Posterior cingulate gyrus (tissue), 11 donors: ENCODE measurements at regions not wholly inside any gene's neighbourhood (a gene's known extent, or its start where the extent isn't known, plus 50 kb on each side); places are given as distances from the start of the nearest gene placed in this dataset.
"Not testable (repeated sequence)": the region's sequence is repeated elsewhere in the genome, so short reads cannot be mapped to it uniquely, and the experiment has no call there.

ENCODE experiments used
- DNase-seq, 10 donors: peaks; one replicate each; pipeline versions ENCODE4 v3.0.0 to v3.0.0-alpha.2; 2020 to 2021; ENCODE audit warnings: mixed read lengths in 3 of 10
- intact Hi-C: fragments of 100-400 bp; cut with DNase I; formaldehyde crosslinking; loops from one replicate; pipeline ENCODE4 v1.15.1; 2023

GRCh38 chr1:55296247-55296646, 81.1 kb upstream of the USP24 start:
- intact Hi-C loops: not testable (repeated sequence)

GRCh38 chr1:55289614-55290013, 74.5 kb upstream of the USP24 start:
- DNase-seq: no peak
- intact Hi-C loops: loop anchor here (5.0 to 10.0 kb wide), 3 partner anchors 63 to 1535 kb away; no protein-coding TSS in a partner anchor

More at GRCh38 chr1:55296247-55296646, 81.1 kb upstream of the USP24 start:
- not testable (repeated sequence) for DNase-seq

DNA sequence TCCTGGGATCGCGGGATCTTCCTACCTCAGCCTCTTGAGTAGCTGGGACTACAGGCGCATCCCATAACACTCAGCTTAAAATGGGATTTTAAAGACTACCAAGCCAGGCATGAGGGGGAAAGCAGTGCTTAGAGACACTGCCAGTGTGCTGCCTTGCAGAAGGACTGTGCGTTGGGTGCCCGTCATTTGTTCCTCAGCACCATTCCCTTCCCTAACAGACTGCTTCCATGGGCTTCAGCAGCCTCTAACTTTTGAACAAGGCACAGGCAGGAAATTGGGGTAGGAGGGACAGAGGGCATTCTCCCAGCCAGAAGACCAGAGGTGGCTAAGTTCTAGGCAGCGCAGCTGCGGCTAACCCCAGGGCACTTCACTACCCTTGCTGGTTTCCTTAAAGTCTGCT, 73.9 kb upstream of the USP24 start:
- intact Hi-C loops: loop anchor here (5.0 to 10.0 kb wide), 3 partner anchors 63 to 1536 kb away; no protein-coding TSS in a partner anchor
- no peak for DNase-seq

DNA sequence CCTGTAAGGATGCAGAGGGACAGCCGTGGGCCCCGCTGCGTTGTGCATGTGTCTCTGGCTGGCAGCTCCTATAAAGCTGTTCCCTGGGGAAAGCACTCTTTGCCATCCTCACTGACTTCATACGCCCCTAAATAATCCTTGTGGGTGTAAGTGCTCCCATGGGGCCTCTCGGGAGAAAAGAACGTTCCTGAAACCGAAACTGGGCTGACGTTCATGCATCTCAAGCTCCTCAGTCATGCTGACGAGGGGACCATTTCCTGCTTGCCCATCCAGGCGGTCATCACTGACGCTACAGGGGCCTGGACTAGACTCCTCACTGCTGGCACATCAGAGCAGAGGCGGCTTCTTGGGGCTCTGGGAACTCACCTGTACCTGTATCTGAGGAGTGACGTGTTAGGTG, 73.1 kb upstream of the USP24 start:
- intact Hi-C loops: loop anchor here (5.0 to 10.0 kb wide), 3 partner anchors 64 to 1537 kb away; no protein-coding TSS in a partner anchor

DNA sequence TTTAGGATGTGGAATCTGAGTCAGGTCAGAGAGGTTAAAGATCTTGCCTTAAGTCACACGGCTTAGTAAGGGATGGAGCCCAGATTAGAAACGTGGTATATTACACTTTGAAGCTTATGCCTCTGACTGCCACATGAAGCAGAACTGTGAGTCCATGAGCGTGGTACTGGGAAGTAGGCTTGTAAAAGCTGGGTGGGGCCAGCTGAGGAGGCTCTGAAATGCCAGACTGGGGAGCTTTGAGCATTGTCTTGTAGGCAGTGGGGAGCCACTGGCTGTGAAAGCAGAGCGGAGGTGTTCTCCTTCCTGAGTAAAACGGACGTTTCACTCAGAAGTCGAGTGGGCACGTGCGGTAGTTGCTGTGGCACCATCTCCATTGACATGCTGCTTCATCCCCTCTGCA, 72.6 kb upstream of the USP24 start:
- no peak for DNase-seq
- intact Hi-C loops: loop anchor here (5.0 to 10.0 kb wide), 3 partner anchors 65 to 1537 kb away; no protein-coding TSS in a partner anchor

More for the DNA sequence above, 73.1 kb upstream of the USP24 start:
- no peak for DNase-seq

GRCh38 chr1:55286856-55287602, 71.9 kb upstream of the USP24 start:
- intact Hi-C loops: loop anchor here (5.0 to 10.0 kb wide), 3 partner anchors 65 to 1538 kb away; no protein-coding TSS in a partner anchor
- no peak for DNase-seq

GRCh38 chr1:55285834-55286233, 70.7 kb upstream of the USP24 start:
- intact Hi-C loops: loop anchor here (2.0 to 10.0 kb wide), 4 partner anchors 66 to 1539 kb away; no protein-coding TSS in a partner anchor
- DNase-seq: no peak

GRCh38 chr1:55284856-55285255, 69.7 kb upstream of the USP24 start:
- intact Hi-C loops: loop anchor here (2.0 to 10.0 kb wide), 4 partner anchors 67 to 1540 kb away; no protein-coding TSS in a partner anchor
- peak in 2 of 10 donors; percentile 11 to 32 for DNase-seq

- intact Hi-C loops: loop anchor here (10.0 kb wide), 2 partner anchors 1423 to 1543 kb away; no protein-coding TSS in a partner anchor
- DNase-seq: no peak
Measured at GRCh38 chr1:55282058-55282457, 66.9 kb upstream of the USP24 start.

DNA sequence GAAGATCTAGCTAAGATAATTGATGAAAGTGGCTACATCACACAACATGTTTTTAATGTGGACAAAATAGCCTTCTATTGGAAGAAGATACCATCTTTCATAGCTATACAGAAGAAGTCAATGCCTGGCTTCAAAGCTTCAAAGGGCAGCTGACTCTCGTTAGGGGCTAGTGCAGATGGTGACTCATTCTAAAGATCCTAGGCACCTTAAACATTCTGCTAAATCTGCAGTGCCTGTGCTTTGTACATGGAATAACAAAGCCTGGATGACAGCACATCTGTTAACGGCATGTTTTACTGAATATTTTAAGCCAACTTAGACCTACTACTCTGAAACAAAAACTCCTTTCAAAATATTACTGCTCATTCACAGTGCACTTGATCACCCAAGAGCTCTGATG, 65.6 kb upstream of the USP24 start:
- DNase-seq: no peak
- intact Hi-C loops: loop anchor here (10.0 kb wide), 2 partner anchors 1424 to 1544 kb away; no protein-coding TSS in a partner anchor

- no peak for DNase-seq
- intact Hi-C loops: loop anchor here (5.0 to 10.0 kb wide), 4 partner anchors 62 to 1545 kb away; partner anchors contain the start of gene USP24
Measured at GRCh38 chr1:55279627-55280026, 64.5 kb upstream of the USP24 start.

DNA sequence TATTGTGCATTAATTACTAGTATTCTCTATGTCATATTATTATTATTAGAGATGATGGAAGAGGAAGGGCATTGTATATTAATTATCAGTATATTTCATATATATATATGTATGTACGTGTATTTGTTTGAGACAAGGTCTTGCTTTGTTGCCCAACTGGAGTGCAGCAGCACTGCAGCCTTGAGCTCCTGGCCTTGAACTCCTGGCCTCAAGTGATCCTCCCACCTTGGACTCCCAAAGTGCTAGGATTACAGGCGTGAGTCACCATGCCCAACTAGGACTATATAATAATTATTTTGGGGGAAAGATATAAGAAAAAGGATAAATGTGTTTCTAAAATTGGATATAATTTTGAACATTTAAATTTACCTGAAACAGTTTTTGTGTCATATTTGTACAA, 63.2 kb upstream of the USP24 start:
- DNase-seq: no peak
- intact Hi-C loops: loop anchor here (5.0 kb wide), 2 partner anchors 61 to 206 kb away; partner anchors contain the start of gene USP24

GRCh38 chr1:55277377-55278130, 62.4 kb upstream of the USP24 start:
- DNase-seq: peak; percentile 69 to 95 (median 85)
- intact Hi-C loops: loop anchor here (1.0 to 5.0 kb wide), 3 partner anchors 60 to 205 kb away; partner anchors contain the start of gene USP24

- intact Hi-C loops: loop anchor here (1.0 to 5.0 kb wide), 3 partner anchors 60 to 205 kb away; partner anchors contain the start of gene USP24
- DNase-seq: peak in 1 of 10 donors; percentile 25
Measured at GRCh38 chr1:55276671-55277376, 61.7 kb upstream of the USP24 start.

- intact Hi-C loops: loop anchor here (5.0 kb wide), 2 partner anchors 59 to 204 kb away; partner anchors contain the start of gene USP24
- no peak for DNase-seq
Measured at GRCh38 chr1:55275941-55276341, 60.8 kb upstream of the USP24 start.

DNA sequence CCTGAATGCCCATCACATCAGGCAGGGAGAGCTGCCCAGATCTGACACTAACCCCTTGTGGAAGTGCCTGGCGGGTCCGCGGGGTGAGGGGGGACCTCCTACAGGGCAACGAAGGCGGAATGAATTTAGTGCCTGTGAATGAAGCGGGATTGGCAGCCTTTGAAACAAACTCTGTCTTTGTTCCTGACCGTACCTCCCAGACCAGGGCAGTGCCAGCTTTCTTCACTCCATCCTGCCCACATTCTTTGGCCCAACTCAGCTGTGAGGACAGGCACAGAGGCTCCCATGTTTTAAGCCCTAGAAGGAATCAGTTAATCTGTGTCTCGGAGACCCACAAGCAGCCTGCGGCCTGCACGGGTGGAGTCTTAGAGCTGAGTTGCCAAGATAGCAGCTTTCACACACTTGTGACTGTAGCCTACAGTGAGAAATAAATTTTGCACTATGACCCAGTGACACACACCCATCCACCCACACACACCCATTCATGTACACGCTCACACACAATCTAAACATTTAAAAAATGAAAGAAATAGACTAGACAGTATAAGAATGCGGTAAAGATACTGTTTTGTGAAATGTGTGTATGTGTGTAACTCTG, 60.1 kb upstream of the USP24 start:
- peak; percentile 13 to 87 (median 34) for DNase-seq
- intact Hi-C loops: loop anchor here (5.0 kb wide), 2 partner anchors 58 to 203 kb away; partner anchors contain the start of gene USP24

GRCh38 chr1:55272994-55273393, 57.8 kb upstream of the USP24 start:
- intact Hi-C loops: no loop called here
- no peak for DNase-seq
